MCF 10A (cell line): ENCODE measurements at regions not wholly inside any gene's neighbourhood (a gene's known extent, or its start where the extent isn't known, plus 50 kb on each side); places are given as distances from the start of the nearest gene placed in this dataset.
A peak's percentile ranks its signal among the peaks of the same experiment; 100 is the strongest.

Source experiments
- BruUV-seq: library from RNA; stranded (reverse); fragments of 400-500 nt; replicated peaks from 2 replicates; lab custom pipeline; 2021; lab: Mats Ljungman, UMichigan
- CTCF ChIA-PET: fragments of 300-600 bp; sonication (Branson Sonifier 250); formaldehyde crosslinking; extraction: SDS; loops from one replicate; lab custom pipeline; 2021; ENCODE audit warnings: antibody characterized with exemption, inconsistent platforms; lab: Yijun Ruan, JAX
- POLR2A ChIA-PET: fragments of 300-600, 350-650 bp; sonication (Branson Sonifier 250); formaldehyde crosslinking; extraction: SDS; loops from one replicate; lab custom pipeline; 2020; ENCODE audit warnings: antibody characterized with exemption, inconsistent platforms; lab: Yijun Ruan, JAX
- DNase-seq: peaks from one replicate; pipeline ENCODE4 v3.0.0-alpha.2; 2018; ENCODE audit not compliant: unreplicated experiment
- H3K27ac Mint-ChIP-seq: one replicate; pipeline ENCODE4 v1.8.0; 2022; ENCODE audit warnings: mild to moderate bottlenecking, low read depth, mixed read lengths; ENCODE audit not compliant: unreplicated experiment
- H3K27me3 Mint-ChIP-seq: one replicate; pipeline ENCODE4 v1.8.0; 2022; ENCODE audit warnings: mixed read lengths; ENCODE audit not compliant: insufficient read depth, unreplicated experiment
- H3K36me3 Mint-ChIP-seq: one replicate; pipeline ENCODE4 v1.8.0; 2022; ENCODE audit warnings: mild to moderate bottlenecking, moderate library complexity, mixed read lengths; ENCODE audit not compliant: insufficient read depth, unreplicated experiment
- H3K4me1 Mint-ChIP-seq: one replicate; pipeline ENCODE4 v1.8.0; 2022; ENCODE audit warnings: mixed read lengths; ENCODE audit not compliant: insufficient read depth, unreplicated experiment
- H3K4me3 Mint-ChIP-seq: one replicate; pipeline ENCODE4 v1.8.0; 2022; ENCODE audit warnings: mild to moderate bottlenecking, moderate library complexity, mixed read lengths; ENCODE audit not compliant: unreplicated experiment
- H3K9me3 Mint-ChIP-seq: one replicate; pipeline ENCODE4 v1.8.0; 2022; ENCODE audit warnings: mixed read lengths; ENCODE audit not compliant: unreplicated experiment
- intact Hi-C: fragments of 100-400 bp; cut with micrococcal nuclease; formaldehyde crosslinking; loops from 2 replicates; pipeline ENCODE4 v1.14.1; 2022
- TF ChIP-seq, protein P1 (sequence below): fragments of 200-600 bp; IDR thresholded peaks from one replicate; pipeline ENCODE4 v1.8.0; 2022; ENCODE audit warnings: antibody characterized with exemption, mild to moderate bottlenecking; ENCODE audit not compliant: unreplicated experiment

DNA sequence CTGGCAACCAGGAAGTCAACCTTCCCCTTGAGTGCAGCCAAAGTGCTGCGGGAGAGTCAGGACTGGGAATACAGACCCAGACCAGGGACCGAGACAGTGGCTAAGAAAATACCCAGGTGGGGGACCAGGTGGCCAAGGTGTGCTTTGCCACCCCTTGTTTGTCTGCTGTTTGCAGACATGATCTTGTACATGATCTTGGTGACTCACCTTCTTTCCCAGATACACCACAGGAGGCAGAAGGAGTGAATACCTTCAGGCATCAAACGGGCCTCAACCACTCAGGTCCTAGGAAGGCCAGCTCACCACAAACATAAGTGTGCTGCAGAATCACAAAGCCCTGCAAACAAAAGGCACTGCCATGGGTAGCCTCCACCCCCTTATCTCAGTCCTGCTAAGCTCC, 62.0 kb downstream of the CNGA2 start:
- BruUV-seq, result no TSS peak
- CTCF ChIA-PET, result interaction anchor here (0.5 to 0.8 kb wide), 5 partner anchors 43 to 1626 kb away, joined by 3 to 4 read pairs (median 3); no protein-coding TSS in a partner anchor
- POLR2A ChIA-PET, result no interaction called here
- H3K4me3 Mint-ChIP-seq, result no peak overlapping the region
- peaks cover 16% of the 10 kb centered on the region for H3K9me3 Mint-ChIP-seq
- H3K27me3 Mint-ChIP-seq, result no peaks in the 10 kb centered on the region
- intact Hi-C loops, result no loop called here
- peaks cover 6% of the 10 kb centered on the region for H3K36me3 Mint-ChIP-seq
- no peak overlapping the region for H3K27ac Mint-ChIP-seq
- TF ChIP-seq, protein P1, sequence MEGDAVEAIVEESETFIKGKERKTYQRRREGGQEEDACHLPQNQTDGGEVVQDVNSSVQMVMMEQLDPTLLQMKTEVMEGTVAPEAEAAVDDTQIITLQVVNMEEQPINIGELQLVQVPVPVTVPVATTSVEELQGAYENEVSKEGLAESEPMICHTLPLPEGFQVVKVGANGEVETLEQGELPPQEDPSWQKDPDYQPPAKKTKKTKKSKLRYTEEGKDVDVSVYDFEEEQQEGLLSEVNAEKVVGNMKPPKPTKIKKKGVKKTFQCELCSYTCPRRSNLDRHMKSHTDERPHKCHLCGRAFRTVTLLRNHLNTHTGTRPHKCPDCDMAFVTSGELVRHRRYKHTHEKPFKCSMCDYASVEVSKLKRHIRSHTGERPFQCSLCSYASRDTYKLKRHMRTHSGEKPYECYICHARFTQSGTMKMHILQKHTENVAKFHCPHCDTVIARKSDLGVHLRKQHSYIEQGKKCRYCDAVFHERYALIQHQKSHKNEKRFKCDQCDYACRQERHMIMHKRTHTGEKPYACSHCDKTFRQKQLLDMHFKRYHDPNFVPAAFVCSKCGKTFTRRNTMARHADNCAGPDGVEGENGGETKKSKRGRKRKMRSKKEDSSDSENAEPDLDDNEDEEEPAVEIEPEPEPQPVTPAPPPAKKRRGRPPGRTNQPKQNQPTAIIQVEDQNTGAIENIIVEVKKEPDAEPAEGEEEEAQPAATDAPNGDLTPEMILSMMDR, result no peak
- DNase-seq, result peak; percentile 72
- no peaks in the 10 kb centered on the region for H3K4me1 Mint-ChIP-seq

DNA sequence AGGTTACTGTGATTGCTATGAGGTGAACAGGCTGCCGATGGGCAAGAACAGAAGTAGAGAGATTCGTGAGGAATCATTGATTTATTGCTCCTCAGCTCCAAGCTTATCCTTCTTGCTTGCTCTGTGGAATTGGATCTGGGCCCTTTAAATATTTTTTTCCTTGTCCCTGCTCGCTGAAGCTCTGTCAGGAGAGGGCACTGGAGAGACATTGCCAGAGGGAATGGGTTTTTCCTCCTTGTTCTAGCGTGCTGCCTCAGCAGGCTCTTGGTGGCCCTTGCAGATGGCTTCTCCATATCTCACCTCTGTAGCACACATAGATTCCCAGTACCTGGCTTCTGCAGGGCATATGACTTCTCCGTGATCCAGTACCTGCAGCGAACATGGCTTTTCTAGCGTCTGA, 67.4 kb downstream of the CNGA2 start:
- BruUV-seq, result no TSS peak
- Mint-ChIP-seq H3K9me3 (peaks cover 8% of the 10 kb centered on the region), H3K36me3 (no peaks in the 10 kb centered on the region), H3K4me3 (no peak overlapping the region), H3K27me3 (no peaks in the 10 kb centered on the region), H3K27ac (no peak overlapping the region), H3K4me1 (peaks cover 5% of the 10 kb centered on the region)
- POLR2A ChIA-PET, result no interaction called here
- peak; percentile 40 for DNase-seq
- CTCF ChIA-PET, result no interaction called here
- intact Hi-C loops, result no loop called here
- TF ChIP-seq, protein P1, result no peak

DNA sequence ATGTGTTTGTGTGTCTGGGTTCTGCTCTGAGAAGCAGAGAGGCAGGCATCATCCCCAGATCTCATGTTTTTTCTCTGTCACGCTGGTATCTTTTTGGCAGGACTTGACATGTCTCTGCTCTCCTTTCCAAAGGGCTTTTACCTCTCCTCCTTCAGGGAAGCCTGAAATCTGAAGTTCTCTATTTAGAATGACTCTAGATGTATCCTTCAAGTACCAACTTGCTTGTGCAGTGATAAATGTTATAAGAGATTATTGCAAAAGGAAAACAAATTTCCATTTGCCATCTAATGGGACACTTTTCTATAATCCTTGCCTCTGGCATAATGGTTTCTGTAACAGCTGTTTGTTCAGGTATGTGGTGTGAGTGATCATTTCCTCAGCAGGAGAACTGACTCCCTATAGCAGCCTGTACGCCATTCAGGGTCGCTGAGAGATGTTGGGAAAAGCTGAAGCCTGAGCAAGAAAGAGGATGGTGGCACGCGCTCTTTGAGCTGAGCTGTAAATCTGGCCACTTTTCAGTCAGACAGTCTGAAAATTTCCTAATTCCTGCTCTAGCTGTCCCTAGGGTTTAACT, 72.5 kb downstream of the CNGA2 start:
- BruUV-seq, result no TSS peak
- DNase-seq, result no peak
- POLR2A ChIA-PET, result interaction anchor here (1.8 kb wide), 1 partner anchor 18 kb away, joined by 4 read pairs; no protein-coding TSS in a partner anchor
- CTCF ChIA-PET, result interaction anchor here (0.6 to 2.0 kb wide), 4 partner anchors 19 to 826 kb away, joined by 3 to 10 read pairs (median 3); no protein-coding TSS in a partner anchor
- intact Hi-C loops, result no loop called here
- Mint-ChIP-seq H3K27ac (peak overlapping the region; percentile 37), H3K4me1 (peaks cover 5% of the 10 kb centered on the region), H3K4me3 (no peak overlapping the region), H3K36me3 (no peaks in the 10 kb centered on the region), H3K9me3 (peaks cover 8% of the 10 kb centered on the region), H3K27me3 (no peaks in the 10 kb centered on the region)
- TF ChIP-seq, protein P1, result no peak

DNA sequence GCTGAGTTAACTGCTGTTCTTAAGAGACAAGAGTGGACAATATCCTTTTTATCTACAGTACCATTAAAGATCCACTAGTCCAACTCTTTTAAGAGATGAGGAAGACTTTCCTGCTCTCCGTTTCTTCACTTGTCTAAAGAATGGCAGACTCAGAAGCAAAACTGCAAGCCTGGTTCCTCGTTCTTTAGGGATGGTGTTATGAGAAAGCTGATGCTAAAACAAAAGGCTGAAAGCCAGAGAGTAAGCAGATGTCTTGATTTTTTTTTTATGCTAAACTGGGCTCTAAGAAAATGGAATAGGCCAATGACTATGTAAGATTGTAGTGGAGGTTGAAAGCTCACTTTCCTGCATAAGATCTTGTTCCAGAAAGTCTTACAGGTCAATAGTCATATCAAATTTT, 78.1 kb downstream of the CNGA2 start:
- ChIA-PET CTCF (interaction anchor here (1.6 kb wide), 1 partner anchor 820 kb away, joined by 6 read pairs; no protein-coding TSS in a partner anchor), POLR2A (no interaction called here)
- H3K4me3 Mint-ChIP-seq, result no peak overlapping the region
- DNase-seq, result no peak
- H3K9me3 Mint-ChIP-seq, result no peaks in the 10 kb centered on the region
- no TSS peak for BruUV-seq
- no peaks in the 10 kb centered on the region for H3K4me1 Mint-ChIP-seq
- intact Hi-C loops, result no loop called here
- no peaks in the 10 kb centered on the region for H3K27me3 Mint-ChIP-seq
- H3K27ac Mint-ChIP-seq, result no peak overlapping the region
- TF ChIP-seq, protein P1, result no peak
- no peaks in the 10 kb centered on the region for H3K36me3 Mint-ChIP-seq
